ENCODE measurements at regions not wholly inside any gene's neighbourhood (a gene's known extent, or its start where the extent isn't known, plus 50 kb on each side); places are given as distances from the start of the nearest gene placed in this dataset.

DNA sequence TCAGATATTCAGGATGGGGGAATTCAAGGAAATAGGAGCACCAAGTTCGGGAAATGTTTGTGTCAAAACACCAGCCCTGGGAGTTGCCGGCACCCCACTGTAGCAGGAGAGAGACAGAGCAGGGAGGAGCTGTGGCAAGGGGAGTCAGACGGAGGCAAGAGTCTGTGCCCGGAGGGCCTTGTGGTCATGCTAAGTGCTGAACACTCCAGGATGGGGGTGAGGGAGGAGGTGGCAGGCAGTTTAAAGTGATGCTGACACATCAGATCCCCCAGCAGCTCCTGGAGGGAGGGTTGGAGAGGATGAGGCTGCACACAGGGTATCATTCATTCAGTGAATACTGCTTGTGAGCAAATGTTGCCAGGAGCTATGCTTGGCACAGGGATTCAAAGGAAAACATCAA, 150.3 kb upstream of the ETV3 start:
- WGBS (ENCODE audit: low lambda C conversion rate) = 3% methylated on average over 4 of the region's 4 CpGs
- H2AFZ ChIP-seq (ENCODE audit: low read depth) = no peak overlapping the region
- H3F3A ChIP-seq (replicated peaks; ENCODE audit: insufficient read depth) = no peaks in the 10 kb centered on the region
- no peak overlapping the region for H3K4me3 ChIP-seq (ENCODE audit: low read depth in 2 of 2, low read length in 1 of 2)
- no peaks in the 10 kb centered on the region for H3K9me3 ChIP-seq
- H3K9me2 ChIP-seq = no peaks in the 10 kb centered on the region
- no peaks in the 10 kb centered on the region for H3K4me1 ChIP-seq (ENCODE audit: control insufficient read depth in 1 of 2, insufficient read depth in 2 of 2, low read depth in 1 of 2, low read length in 1 of 2)
- DNase-seq = no peak
- H3K4me2 ChIP-seq = no peak overlapping the region
- no peak overlapping the region for H3K9ac ChIP-seq
- H3K79me2 ChIP-seq (ENCODE audit: insufficient read depth) = no peaks in the 10 kb centered on the region
- TF ChIP-seq, protein P1, sequence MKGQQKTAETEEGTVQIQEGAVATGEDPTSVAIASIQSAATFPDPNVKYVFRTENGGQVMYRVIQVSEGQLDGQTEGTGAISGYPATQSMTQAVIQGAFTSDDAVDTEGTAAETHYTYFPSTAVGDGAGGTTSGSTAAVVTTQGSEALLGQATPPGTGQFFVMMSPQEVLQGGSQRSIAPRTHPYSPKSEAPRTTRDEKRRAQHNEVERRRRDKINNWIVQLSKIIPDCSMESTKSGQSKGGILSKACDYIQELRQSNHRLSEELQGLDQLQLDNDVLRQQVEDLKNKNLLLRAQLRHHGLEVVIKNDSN (IDR thresholded peaks at IDR 0.05; ENCODE audit: borderline replicate concordance, low read depth) = no peak
- TF ChIP-seq FOXJ3 (CRISPR knock-in tag; IDR thresholded peaks at IDR 0.05) = no peak
- no peak for TF ChIP-seq MXI1 (IDR thresholded peaks at IDR 0.05; ENCODE audit: low read depth, low read length)
- TF ChIP-seq EZH2phosphoT487 (IDR thresholded peaks at IDR 0.05; ENCODE audit: borderline replicate concordance, low read depth) = no peak
- TF ChIP-seq NFIC (IDR thresholded peaks at IDR 0.05; ENCODE audit: borderline replicate concordance) = no peak
- no peak for TF ChIP-seq NRF1 (IDR thresholded peaks at IDR 0.05; ENCODE audit: low read depth, low read length)
- TF ChIP-seq EP300 (IDR thresholded peaks at IDR 0.05; ENCODE audit: borderline replicate concordance in 1 of 2, low read depth in 1 of 2, low read length in 1 of 2) = no peak
- TF ChIP-seq TAF1 (IDR thresholded peaks at IDR 0.05; ENCODE audit: borderline replicate concordance, low read depth, low read length) = no peak
- TF ChIP-seq ELF1 (IDR thresholded peaks at IDR 0.05) = no peak
- TF ChIP-seq, protein P2, sequence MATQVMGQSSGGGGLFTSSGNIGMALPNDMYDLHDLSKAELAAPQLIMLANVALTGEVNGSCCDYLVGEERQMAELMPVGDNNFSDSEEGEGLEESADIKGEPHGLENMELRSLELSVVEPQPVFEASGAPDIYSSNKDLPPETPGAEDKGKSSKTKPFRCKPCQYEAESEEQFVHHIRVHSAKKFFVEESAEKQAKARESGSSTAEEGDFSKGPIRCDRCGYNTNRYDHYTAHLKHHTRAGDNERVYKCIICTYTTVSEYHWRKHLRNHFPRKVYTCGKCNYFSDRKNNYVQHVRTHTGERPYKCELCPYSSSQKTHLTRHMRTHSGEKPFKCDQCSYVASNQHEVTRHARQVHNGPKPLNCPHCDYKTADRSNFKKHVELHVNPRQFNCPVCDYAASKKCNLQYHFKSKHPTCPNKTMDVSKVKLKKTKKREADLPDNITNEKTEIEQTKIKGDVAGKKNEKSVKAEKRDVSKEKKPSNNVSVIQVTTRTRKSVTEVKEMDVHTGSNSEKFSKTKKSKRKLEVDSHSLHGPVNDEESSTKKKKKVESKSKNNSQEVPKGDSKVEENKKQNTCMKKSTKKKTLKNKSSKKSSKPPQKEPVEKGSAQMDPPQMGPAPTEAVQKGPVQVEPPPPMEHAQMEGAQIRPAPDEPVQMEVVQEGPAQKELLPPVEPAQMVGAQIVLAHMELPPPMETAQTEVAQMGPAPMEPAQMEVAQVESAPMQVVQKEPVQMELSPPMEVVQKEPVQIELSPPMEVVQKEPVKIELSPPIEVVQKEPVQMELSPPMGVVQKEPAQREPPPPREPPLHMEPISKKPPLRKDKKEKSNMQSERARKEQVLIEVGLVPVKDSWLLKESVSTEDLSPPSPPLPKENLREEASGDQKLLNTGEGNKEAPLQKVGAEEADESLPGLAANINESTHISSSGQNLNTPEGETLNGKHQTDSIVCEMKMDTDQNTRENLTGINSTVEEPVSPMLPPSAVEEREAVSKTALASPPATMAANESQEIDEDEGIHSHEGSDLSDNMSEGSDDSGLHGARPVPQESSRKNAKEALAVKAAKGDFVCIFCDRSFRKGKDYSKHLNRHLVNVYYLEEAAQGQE (IDR thresholded peaks at IDR 0.05; ENCODE audit: low read depth, low read length) = no peak
- no peak for TF ChIP-seq GATA2 (CRISPR knock-in tag; IDR thresholded peaks at IDR 0.05)
- no peak for TF ChIP-seq JUND (IDR thresholded peaks at IDR 0.05)
- no peak for TF ChIP-seq TEAD4 (IDR thresholded peaks at IDR 0.05; ENCODE audit: borderline replicate concordance, insufficient read depth)
- no peak for TF ChIP-seq RAD21 (IDR thresholded peaks at IDR 0.05; ENCODE audit: low read length)
- TF ChIP-seq, protein P3, sequence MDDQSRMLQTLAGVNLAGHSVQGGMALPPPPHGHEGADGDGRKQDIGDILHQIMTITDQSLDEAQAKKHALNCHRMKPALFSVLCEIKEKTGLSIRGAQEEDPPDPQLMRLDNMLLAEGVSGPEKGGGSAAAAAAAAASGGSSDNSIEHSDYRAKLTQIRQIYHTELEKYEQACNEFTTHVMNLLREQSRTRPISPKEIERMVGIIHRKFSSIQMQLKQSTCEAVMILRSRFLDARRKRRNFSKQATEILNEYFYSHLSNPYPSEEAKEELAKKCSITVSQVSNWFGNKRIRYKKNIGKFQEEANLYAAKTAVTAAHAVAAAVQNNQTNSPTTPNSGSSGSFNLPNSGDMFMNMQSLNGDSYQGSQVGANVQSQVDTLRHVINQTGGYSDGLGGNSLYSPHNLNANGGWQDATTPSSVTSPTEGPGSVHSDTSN (IDR thresholded peaks at IDR 0.05) = no peak
- no peaks in the 10 kb centered on the region for H3K36me3 ChIP-seq (replicated peaks in 1 of 2; ENCODE audit: control insufficient read depth in 1 of 2, insufficient read depth in 2 of 2, low read length in 1 of 2)
- H3K27me3 ChIP-seq (ENCODE audit: insufficient read depth) = peaks cover 26% of the 10 kb centered on the region; the same call in 1 of the 2 replicates
- H3K27ac ChIP-seq (ENCODE audit: low read depth in 2 of 2, low read length in 1 of 2) = no peak overlapping the region
- ChIA-PET POLR2A (no interaction called here), CTCF (no interaction called here)
- no peaks in the 10 kb centered on the region for H4K20me1 ChIP-seq (ENCODE audit: insufficient read depth)

Measured in SK-N-SH (cell line).